ENCODE measurements at regions not wholly inside any gene's neighbourhood (a gene's known extent, or its start where the extent isn't known, plus 50 kb on each side); places are given as distances from the start of the nearest gene placed in this dataset.

DNA sequence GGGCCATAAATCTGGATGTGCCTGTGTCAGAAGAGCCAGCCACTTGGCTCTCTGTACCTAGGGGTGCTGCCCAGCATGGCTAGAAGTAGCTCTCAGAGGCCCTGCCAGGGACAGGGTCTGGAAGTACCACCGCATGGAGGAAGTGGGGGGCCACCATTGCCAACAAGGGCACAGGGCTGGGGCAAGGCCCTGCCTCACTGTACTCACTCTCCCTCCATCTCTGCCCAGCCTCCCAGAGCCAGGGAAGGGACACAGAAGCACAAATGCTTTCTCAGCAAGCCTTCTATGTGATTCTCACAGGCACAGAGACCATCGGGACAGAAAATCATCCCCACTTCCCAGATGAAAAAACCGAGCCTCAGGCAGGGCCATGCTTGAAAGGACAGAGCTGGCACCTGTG lies 138.1 kb downstream of the C5orf15 start:
- TF ChIP-seq, protein P1, sequence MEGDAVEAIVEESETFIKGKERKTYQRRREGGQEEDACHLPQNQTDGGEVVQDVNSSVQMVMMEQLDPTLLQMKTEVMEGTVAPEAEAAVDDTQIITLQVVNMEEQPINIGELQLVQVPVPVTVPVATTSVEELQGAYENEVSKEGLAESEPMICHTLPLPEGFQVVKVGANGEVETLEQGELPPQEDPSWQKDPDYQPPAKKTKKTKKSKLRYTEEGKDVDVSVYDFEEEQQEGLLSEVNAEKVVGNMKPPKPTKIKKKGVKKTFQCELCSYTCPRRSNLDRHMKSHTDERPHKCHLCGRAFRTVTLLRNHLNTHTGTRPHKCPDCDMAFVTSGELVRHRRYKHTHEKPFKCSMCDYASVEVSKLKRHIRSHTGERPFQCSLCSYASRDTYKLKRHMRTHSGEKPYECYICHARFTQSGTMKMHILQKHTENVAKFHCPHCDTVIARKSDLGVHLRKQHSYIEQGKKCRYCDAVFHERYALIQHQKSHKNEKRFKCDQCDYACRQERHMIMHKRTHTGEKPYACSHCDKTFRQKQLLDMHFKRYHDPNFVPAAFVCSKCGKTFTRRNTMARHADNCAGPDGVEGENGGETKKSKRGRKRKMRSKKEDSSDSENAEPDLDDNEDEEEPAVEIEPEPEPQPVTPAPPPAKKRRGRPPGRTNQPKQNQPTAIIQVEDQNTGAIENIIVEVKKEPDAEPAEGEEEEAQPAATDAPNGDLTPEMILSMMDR (IDR thresholded peaks at IDR 0.05), result no peak
- TF ChIP-seq, protein P2, sequence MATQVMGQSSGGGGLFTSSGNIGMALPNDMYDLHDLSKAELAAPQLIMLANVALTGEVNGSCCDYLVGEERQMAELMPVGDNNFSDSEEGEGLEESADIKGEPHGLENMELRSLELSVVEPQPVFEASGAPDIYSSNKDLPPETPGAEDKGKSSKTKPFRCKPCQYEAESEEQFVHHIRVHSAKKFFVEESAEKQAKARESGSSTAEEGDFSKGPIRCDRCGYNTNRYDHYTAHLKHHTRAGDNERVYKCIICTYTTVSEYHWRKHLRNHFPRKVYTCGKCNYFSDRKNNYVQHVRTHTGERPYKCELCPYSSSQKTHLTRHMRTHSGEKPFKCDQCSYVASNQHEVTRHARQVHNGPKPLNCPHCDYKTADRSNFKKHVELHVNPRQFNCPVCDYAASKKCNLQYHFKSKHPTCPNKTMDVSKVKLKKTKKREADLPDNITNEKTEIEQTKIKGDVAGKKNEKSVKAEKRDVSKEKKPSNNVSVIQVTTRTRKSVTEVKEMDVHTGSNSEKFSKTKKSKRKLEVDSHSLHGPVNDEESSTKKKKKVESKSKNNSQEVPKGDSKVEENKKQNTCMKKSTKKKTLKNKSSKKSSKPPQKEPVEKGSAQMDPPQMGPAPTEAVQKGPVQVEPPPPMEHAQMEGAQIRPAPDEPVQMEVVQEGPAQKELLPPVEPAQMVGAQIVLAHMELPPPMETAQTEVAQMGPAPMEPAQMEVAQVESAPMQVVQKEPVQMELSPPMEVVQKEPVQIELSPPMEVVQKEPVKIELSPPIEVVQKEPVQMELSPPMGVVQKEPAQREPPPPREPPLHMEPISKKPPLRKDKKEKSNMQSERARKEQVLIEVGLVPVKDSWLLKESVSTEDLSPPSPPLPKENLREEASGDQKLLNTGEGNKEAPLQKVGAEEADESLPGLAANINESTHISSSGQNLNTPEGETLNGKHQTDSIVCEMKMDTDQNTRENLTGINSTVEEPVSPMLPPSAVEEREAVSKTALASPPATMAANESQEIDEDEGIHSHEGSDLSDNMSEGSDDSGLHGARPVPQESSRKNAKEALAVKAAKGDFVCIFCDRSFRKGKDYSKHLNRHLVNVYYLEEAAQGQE (IDR thresholded peaks at IDR 0.05; ENCODE audit: insufficient read depth in 1 of 2, low read depth in 2 of 2, low read length in 1 of 2), result no peak
- TF ChIP-seq POLR2AphosphoS5 (IDR thresholded peaks at IDR 0.05; ENCODE audit: low read depth, low read length), result no peak
- no peak for TF ChIP-seq TCF7L2 (IDR thresholded peaks at IDR 0.05; ENCODE audit: low read depth, low read length)
- TF ChIP-seq SIN3A (IDR thresholded peaks at IDR 0.05; ENCODE audit: borderline replicate concordance, insufficient read depth, low read depth, low read length), result no peak

Measured in Panc1 (cell line).